SK-N-MC (cell line): ENCODE measurements at regions not wholly inside any gene's neighbourhood (a gene's known extent, or its start where the extent isn't known, plus 50 kb on each side); places are given as distances from the start of the nearest gene placed in this dataset.

ENCODE experiments used
- EZH2 ChIP-seq: fragments of 200-600 bp; sonication (generic); IDR thresholded peaks from one replicate; pipeline ENCODE4 v1.6.1; 2017; ENCODE audit warnings: antibody characterized with exemption
- FOXP2 ChIP-seq: optimal IDR thresholded peaks from 2 replicates; pipeline ENCODE3; 2011; ENCODE audit warnings: mild to moderate bottlenecking, moderate library complexity; ENCODE audit not compliant: insufficient read depth; ENCODE audit errors: extremely low read length, control extremely low read depth
- POLR2AphosphoS5 ChIP-seq: IDR thresholded peaks from 2 replicates; pipeline ENCODE4 v1.6.1; 2012; ENCODE audit warnings: mild to moderate bottlenecking, low read depth, low read length, borderline replicate concordance

- TF ChIP-seq EZH2 (no peak), FOXP2 (no peak), POLR2AphosphoS5 (no peak)
Measured at GRCh38 chr9:25562101-25562500, 116.1 kb downstream of the TUSC1 start.
